ENCODE measurements at regions not wholly inside any gene's neighbourhood (a gene's known extent, or its start where the extent isn't known, plus 50 kb on each side); places are given as distances from the start of the nearest gene placed in this dataset.

DNA sequence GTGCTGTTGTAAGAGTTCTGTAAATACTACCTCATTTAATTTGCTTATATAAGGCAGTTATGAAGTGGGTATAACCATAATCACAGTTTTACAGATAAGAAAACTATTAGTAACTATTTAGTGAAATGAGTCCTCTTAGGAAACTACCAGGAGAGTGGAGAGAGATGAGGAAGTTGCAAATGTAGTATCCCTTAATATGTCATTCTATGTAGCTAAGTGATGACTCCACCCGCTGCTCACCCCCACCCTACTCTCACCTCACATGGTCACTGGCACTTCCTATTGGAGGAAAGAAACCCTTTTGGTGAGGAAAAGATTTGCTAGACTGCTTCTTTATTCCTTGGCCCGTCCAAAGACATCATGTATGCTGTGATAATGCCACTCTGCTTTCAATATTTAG is 241.8 kb upstream of the SLC24A2 start:
- H3K27ac ChIP-seq, result no peak overlapping the region
- TF ChIP-seq, protein P1, sequence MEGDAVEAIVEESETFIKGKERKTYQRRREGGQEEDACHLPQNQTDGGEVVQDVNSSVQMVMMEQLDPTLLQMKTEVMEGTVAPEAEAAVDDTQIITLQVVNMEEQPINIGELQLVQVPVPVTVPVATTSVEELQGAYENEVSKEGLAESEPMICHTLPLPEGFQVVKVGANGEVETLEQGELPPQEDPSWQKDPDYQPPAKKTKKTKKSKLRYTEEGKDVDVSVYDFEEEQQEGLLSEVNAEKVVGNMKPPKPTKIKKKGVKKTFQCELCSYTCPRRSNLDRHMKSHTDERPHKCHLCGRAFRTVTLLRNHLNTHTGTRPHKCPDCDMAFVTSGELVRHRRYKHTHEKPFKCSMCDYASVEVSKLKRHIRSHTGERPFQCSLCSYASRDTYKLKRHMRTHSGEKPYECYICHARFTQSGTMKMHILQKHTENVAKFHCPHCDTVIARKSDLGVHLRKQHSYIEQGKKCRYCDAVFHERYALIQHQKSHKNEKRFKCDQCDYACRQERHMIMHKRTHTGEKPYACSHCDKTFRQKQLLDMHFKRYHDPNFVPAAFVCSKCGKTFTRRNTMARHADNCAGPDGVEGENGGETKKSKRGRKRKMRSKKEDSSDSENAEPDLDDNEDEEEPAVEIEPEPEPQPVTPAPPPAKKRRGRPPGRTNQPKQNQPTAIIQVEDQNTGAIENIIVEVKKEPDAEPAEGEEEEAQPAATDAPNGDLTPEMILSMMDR (IDR thresholded peaks at IDR 0.05), result no peak
- TF ChIP-seq ZFX (IDR thresholded peaks at IDR 0.05; ENCODE audit: borderline replicate concordance), result no peak

- TF ChIP-seq ZFX (IDR thresholded peaks at IDR 0.05; ENCODE audit: borderline replicate concordance), result no peak
- TF ChIP-seq, protein P1 (IDR thresholded peaks at IDR 0.05), result no peak
- H3K27ac ChIP-seq, result no peak overlapping the region
Observed at GRCh38 chr9:20030221-20030620, 241.4 kb upstream of the SLC24A2 start.

DNA sequence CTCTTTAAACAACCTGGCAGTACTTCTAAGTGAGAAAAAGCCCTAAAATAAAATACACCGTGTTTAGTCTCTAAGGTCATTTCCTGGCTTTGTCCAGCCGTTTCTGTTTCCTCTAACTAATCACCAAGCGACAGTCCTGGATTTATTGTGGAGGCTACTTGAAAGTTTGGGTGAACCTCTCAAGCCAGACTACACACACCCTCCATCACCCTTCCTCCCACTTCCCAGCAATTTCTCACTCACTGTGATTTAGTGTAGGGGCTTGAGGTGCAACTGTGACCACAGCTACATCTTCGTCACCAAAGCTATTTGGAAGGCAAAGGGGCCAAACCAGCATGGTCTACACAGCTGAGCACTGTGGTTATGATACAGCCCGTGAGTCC is 240.0 kb upstream of the SLC24A2 start:
- H3K27ac ChIP-seq, result no peak overlapping the region
- TF ChIP-seq ZFX (IDR thresholded peaks at IDR 0.05; ENCODE audit: borderline replicate concordance), result no peak
- TF ChIP-seq, protein P1 (IDR thresholded peaks at IDR 0.05), result no peak

DNA sequence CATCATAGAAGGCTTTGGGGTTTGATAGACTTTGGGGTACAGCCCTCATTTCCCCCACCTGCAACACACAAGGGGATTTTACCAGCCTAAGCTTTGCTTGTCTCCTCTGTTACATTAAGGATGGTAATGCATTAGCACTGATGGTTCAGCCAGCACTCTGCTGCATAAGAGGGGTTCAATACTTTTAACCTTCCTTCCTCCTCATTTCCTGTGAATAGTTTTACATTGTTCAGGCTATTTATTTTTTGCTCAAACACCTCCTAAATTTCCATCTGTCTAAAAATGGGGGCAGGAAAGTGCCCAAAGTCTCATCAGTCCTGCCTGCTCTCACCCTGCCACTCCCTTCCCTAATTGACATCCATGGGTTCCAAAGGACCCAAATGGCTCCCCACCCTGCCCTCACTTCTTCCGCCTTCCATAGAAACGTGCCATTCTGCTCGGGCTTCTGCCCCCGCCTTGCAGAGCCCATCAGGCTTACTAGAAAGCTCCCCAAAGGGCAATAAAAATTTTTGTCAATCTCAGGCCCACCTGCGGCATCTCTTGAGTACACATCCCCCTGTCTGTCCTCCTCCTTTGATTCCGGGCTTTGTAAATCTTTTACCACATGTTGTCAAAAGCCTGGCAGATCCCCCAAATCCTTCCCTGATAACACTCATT is 239.5 kb upstream of the SLC24A2 start:
- TF ChIP-seq, protein P1 (IDR thresholded peaks at IDR 0.05), result no peak
- TF ChIP-seq ZFX (IDR thresholded peaks at IDR 0.05; ENCODE audit: borderline replicate concordance), result no peak
- H3K27ac ChIP-seq, result no peak overlapping the region

GRCh38 chr9:20023961-20024571 is 235.2 kb upstream of the SLC24A2 start:
- no peak overlapping the region for H3K27ac ChIP-seq
- no peak for TF ChIP-seq ZFX (IDR thresholded peaks at IDR 0.05; ENCODE audit: borderline replicate concordance)
- TF ChIP-seq, protein P1 (IDR thresholded peaks at IDR 0.05), result no peak

GRCh38 chr9:20023210-20023905 is 234.5 kb upstream of the SLC24A2 start:
- no peak overlapping the region for H3K27ac ChIP-seq
- TF ChIP-seq, protein P1 (IDR thresholded peaks at IDR 0.05), result no peak
- TF ChIP-seq ZFX (IDR thresholded peaks at IDR 0.05; ENCODE audit: borderline replicate concordance), result no peak

DNA sequence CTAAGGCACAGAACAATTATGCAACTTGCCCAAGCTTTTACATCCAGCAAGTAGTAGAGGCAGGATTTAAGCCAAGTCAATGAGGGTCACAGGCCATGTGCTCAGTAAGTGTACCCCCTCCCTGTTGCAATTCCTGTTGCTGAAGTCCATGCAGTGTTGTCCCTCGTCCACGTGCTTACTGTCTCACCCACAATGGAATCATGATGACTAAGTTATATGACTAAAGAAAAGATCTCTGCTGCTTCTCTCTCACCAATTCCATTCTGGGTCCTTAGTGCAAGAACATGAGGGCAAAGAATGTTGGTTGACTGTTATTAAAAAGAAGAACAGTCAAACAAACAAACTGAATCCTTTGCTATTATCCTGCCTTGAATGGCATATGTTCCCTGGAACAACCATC is 233.6 kb upstream of the SLC24A2 start:
- TF ChIP-seq, protein P1 (IDR thresholded peaks at IDR 0.05), result no peak
- no peak for TF ChIP-seq ZFX (IDR thresholded peaks at IDR 0.05; ENCODE audit: borderline replicate concordance)
- no peak overlapping the region for H3K27ac ChIP-seq

All from 22Rv1 (cell line).